ENCODE measurements at regions not wholly inside any gene's neighbourhood (a gene's known extent, or its start where the extent isn't known, plus 50 kb on each side); places are given as distances from the start of the nearest gene placed in this dataset.

DNA sequence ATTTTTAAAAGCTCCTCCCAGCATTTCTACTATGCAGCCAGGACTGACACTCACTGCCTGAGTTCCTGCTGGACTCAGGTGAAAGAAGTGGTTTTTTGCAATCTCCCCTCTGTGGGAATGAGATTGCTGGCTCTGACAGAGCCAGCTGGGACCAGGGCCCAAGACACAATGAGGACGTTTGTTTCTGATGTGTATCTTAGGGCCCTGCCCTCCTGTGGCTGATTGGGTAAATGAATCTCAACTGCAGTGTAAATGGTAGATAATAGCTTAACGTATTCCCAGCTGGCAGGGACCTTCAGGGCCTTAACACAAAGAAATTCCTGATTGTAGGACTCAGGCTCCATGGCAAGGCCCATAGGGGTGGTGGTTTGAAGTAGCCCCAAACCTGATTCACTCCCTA is 85.8 kb upstream of the PRPS1 start:
- Histone ChIP-seq H3K36me3 (ENCODE audit: control insufficient read depth in 4 of 4, insufficient read depth in 3 of 4, low read depth in 1 of 4, low read length in 3 of 4) (no peaks in the 10 kb centered on the region), H3K4me3 (ENCODE audit: low read depth in 1 of 3, low read length in 3 of 3) (no peak overlapping the region), H3K9ac (ENCODE audit: low read depth in 1 of 2, low read length in 2 of 2) (no peak overlapping the region), H3K27me3 (ENCODE audit: control insufficient read depth in 4 of 4, insufficient read depth in 4 of 4, low read length in 3 of 4) (no peaks in the 10 kb centered on the region), H3K4me1 (ENCODE audit: control insufficient read depth in 4 of 4, insufficient read depth in 4 of 4, low read length in 3 of 4) (no peaks in the 10 kb centered on the region), H3K9me3 (ENCODE audit: control insufficient read depth in 4 of 4, low read length in 3 of 4) (no peaks in the 10 kb centered on the region), H3K27ac (ENCODE audit: low read depth in 1 of 2, low read length in 2 of 2) (no peak overlapping the region)
- no peak for DNase-seq (ENCODE audit: low spot score)
- WGBS, result 41% methylated on average over 2 of the region's 2 CpGs
- TF ChIP-seq TAF1 (conservative IDR thresholded peaks at IDR 0.05) (no peak), EGR1 (IDR thresholded peaks at IDR 0.05; ENCODE audit: low read depth in 2 of 2) (no peak), FOXA2 (IDR thresholded peaks at IDR 0.05) (no peak), GABPA (IDR thresholded peaks at IDR 0.05 in 1 of 2, conservative IDR thresholded peaks at IDR 0.05 in 1 of 2) (no peak), JUND (IDR thresholded peaks at IDR 0.05) (no peak), HNF4G (IDR thresholded peaks at IDR 0.05) (no peak), FOXA1 (IDR thresholded peaks at IDR 0.05) (no peak), RXRA (IDR thresholded peaks at IDR 0.05) (no peak), NR2F2 (IDR thresholded peaks at IDR 0.05) (no peak), RAD21 (IDR thresholded peaks at IDR 0.05) (no peak), HNF4A (conservative IDR thresholded peaks at IDR 0.05) (no peak)
- TF ChIP-seq, protein P1, sequence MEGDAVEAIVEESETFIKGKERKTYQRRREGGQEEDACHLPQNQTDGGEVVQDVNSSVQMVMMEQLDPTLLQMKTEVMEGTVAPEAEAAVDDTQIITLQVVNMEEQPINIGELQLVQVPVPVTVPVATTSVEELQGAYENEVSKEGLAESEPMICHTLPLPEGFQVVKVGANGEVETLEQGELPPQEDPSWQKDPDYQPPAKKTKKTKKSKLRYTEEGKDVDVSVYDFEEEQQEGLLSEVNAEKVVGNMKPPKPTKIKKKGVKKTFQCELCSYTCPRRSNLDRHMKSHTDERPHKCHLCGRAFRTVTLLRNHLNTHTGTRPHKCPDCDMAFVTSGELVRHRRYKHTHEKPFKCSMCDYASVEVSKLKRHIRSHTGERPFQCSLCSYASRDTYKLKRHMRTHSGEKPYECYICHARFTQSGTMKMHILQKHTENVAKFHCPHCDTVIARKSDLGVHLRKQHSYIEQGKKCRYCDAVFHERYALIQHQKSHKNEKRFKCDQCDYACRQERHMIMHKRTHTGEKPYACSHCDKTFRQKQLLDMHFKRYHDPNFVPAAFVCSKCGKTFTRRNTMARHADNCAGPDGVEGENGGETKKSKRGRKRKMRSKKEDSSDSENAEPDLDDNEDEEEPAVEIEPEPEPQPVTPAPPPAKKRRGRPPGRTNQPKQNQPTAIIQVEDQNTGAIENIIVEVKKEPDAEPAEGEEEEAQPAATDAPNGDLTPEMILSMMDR (IDR thresholded peaks at IDR 0.05; ENCODE audit: low read depth, low read length, missing input control), result no peak
- TF ChIP-seq, protein P2, sequence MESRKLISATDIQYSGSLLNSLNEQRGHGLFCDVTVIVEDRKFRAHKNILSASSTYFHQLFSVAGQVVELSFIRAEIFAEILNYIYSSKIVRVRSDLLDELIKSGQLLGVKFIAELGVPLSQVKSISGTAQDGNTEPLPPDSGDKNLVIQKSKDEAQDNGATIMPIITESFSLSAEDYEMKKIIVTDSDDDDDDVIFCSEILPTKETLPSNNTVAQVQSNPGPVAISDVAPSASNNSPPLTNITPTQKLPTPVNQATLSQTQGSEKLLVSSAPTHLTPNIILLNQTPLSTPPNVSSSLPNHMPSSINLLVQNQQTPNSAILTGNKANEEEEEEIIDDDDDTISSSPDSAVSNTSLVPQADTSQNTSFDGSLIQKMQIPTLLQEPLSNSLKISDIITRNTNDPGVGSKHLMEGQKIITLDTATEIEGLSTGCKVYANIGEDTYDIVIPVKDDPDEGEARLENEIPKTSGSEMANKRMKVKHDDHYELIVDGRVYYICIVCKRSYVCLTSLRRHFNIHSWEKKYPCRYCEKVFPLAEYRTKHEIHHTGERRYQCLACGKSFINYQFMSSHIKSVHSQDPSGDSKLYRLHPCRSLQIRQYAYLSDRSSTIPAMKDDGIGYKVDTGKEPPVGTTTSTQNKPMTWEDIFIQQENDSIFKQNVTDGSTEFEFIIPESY (IDR thresholded peaks at IDR 0.05), result no peak
- TF ChIP-seq, protein P3, sequence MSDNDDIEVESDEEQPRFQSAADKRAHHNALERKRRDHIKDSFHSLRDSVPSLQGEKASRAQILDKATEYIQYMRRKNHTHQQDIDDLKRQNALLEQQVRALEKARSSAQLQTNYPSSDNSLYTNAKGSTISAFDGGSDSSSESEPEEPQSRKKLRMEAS (IDR thresholded peaks at IDR 0.05), result no peak
- TF ChIP-seq, protein P4, sequence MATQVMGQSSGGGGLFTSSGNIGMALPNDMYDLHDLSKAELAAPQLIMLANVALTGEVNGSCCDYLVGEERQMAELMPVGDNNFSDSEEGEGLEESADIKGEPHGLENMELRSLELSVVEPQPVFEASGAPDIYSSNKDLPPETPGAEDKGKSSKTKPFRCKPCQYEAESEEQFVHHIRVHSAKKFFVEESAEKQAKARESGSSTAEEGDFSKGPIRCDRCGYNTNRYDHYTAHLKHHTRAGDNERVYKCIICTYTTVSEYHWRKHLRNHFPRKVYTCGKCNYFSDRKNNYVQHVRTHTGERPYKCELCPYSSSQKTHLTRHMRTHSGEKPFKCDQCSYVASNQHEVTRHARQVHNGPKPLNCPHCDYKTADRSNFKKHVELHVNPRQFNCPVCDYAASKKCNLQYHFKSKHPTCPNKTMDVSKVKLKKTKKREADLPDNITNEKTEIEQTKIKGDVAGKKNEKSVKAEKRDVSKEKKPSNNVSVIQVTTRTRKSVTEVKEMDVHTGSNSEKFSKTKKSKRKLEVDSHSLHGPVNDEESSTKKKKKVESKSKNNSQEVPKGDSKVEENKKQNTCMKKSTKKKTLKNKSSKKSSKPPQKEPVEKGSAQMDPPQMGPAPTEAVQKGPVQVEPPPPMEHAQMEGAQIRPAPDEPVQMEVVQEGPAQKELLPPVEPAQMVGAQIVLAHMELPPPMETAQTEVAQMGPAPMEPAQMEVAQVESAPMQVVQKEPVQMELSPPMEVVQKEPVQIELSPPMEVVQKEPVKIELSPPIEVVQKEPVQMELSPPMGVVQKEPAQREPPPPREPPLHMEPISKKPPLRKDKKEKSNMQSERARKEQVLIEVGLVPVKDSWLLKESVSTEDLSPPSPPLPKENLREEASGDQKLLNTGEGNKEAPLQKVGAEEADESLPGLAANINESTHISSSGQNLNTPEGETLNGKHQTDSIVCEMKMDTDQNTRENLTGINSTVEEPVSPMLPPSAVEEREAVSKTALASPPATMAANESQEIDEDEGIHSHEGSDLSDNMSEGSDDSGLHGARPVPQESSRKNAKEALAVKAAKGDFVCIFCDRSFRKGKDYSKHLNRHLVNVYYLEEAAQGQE (IDR thresholded peaks at IDR 0.05), result no peak

DNA sequence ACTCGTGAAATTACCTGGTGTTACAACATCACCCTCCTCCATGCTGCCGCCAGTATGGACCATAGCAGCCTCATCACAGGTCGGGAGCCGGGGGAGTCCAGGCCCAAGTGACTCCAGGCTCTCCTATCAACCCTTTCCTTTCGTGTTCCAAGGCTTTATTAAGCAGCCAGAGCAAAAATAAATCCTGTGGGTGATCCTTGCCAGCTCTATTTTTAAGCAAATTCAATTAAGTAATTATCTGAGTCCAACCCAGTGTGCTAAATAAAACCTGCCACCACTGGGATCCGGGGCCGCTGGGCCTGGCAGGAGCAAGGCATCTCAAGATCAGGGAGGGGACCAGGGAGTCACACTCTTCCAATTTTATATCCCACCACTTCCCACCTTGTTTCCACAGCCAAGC is 80.7 kb upstream of the PRPS1 start:
- no peaks in the 10 kb centered on the region for H3K9me3 ChIP-seq (ENCODE audit: control insufficient read depth in 4 of 4, low read length in 3 of 4)
- no peak overlapping the region for H3K27ac ChIP-seq (ENCODE audit: low read depth in 1 of 2, low read length in 2 of 2)
- H3K27me3 ChIP-seq (ENCODE audit: control insufficient read depth in 4 of 4, insufficient read depth in 4 of 4, low read length in 3 of 4), result no peaks in the 10 kb centered on the region
- WGBS, result 91% methylated on average over 7 of the region's 7 CpGs
- no peaks in the 10 kb centered on the region for H3K36me3 ChIP-seq (ENCODE audit: control insufficient read depth in 4 of 4, insufficient read depth in 3 of 4, low read depth in 1 of 4, low read length in 3 of 4)
- no peak overlapping the region for H3K4me3 ChIP-seq (ENCODE audit: low read depth in 1 of 3, low read length in 3 of 3)
- TF ChIP-seq, protein P5, sequence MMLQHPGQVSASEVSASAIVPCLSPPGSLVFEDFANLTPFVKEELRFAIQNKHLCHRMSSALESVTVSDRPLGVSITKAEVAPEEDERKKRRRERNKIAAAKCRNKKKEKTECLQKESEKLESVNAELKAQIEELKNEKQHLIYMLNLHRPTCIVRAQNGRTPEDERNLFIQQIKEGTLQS (IDR thresholded peaks at IDR 0.05), result no peak
- TF ChIP-seq, protein P1 (IDR thresholded peaks at IDR 0.05; ENCODE audit: low read depth, low read length, missing input control), result no peak
- TF ChIP-seq RXRA (IDR thresholded peaks at IDR 0.05), result no peak
- TF ChIP-seq YY1 (IDR thresholded peaks at IDR 0.05), result no peak
- TF ChIP-seq, protein P3 (IDR thresholded peaks at IDR 0.05), result no peak
- TF ChIP-seq EGR1 (IDR thresholded peaks at IDR 0.05; ENCODE audit: low read depth in 2 of 2), result no peak
- TF ChIP-seq JUND (IDR thresholded peaks at IDR 0.05), result no peak
- no peak for TF ChIP-seq HNF4G (IDR thresholded peaks at IDR 0.05)
- no peak for TF ChIP-seq SP1 (IDR thresholded peaks at IDR 0.05)
- no peak for TF ChIP-seq HNF4A (conservative IDR thresholded peaks at IDR 0.05)
- TF ChIP-seq GABPA (IDR thresholded peaks at IDR 0.05 in 1 of 2, conservative IDR thresholded peaks at IDR 0.05 in 1 of 2), result no peak
- no peak for TF ChIP-seq NR2F2 (IDR thresholded peaks at IDR 0.05)
- TF ChIP-seq RAD21 (IDR thresholded peaks at IDR 0.05), result no peak
- no peak for TF ChIP-seq FOXA1 (IDR thresholded peaks at IDR 0.05)
- TF ChIP-seq, protein P2 (IDR thresholded peaks at IDR 0.05), result no peak
- TF ChIP-seq TAF1 (conservative IDR thresholded peaks at IDR 0.05), result no peak
- DNase-seq (ENCODE audit: low spot score), result no peak
- H3K4me1 ChIP-seq (ENCODE audit: control insufficient read depth in 4 of 4, insufficient read depth in 4 of 4, low read length in 3 of 4), result no peaks in the 10 kb centered on the region
- H3K9ac ChIP-seq (ENCODE audit: low read depth in 1 of 2, low read length in 2 of 2), result no peak overlapping the region

Data from liver (tissue), 8 donors.